ENCODE measurements at regions not wholly inside any gene's neighbourhood (a gene's known extent, or its start where the extent isn't known, plus 50 kb on each side); places are given as distances from the start of the nearest gene placed in this dataset.

GRCh38 chrX:480861-481417 lies 94.2 kb upstream of the PPP2R3B start (continued):
- no peak for TF ChIP-seq CHD7 (IDR thresholded peaks at IDR 0.05; ENCODE audit: insufficient replicate concordance, low read length)
- no peak for TF ChIP-seq TAF1 (IDR thresholded peaks at IDR 0.05; ENCODE audit: low read depth, low read length)
- TF ChIP-seq PHF8 (conservative IDR thresholded peaks at IDR 0.05; ENCODE audit: low read depth, low read length): no peak
- TF ChIP-seq ATF2 (IDR thresholded peaks at IDR 0.05; ENCODE audit: low read length): no peak
- TF ChIP-seq SIX5 (IDR thresholded peaks at IDR 0.05; ENCODE audit: low read depth, low read length): no peak
- TF ChIP-seq MAFK (IDR thresholded peaks at IDR 0.05; ENCODE audit: low read depth, low read length): no peak
- TF ChIP-seq ASH2L (IDR thresholded peaks at IDR 0.05; ENCODE audit: low read length): no peak
